ENCODE measurements at regions not wholly inside any gene's neighbourhood (a gene's known extent, or its start where the extent isn't known, plus 50 kb on each side); places are given as distances from the start of the nearest gene placed in this dataset.

DNA sequence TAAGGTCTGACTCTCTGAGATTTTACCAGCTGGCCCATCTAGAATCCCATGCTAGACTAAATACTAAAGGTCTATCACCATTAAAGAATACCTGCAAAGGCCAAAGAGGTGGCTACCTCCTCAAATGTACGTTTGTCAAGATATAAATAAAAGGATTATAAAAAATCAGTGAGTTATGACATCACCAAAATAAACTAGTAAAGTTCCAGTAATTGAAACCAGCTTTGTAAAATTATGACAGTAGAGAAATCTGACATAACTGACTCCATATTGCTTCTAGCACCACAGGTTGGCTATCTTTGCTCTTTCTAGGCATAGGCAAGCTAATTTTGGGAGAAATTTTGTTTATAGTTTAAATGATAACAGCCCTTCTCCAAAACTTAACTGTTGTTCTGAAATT lies 536.3 kb downstream of the TFAP2A start:
- Histone ChIP-seq H3K4me1 (ENCODE audit: control insufficient read depth in 4 of 4, insufficient read depth in 4 of 4, low read length in 3 of 4) (no peaks in the 10 kb centered on the region), H3K36me3 (ENCODE audit: control insufficient read depth in 4 of 4, insufficient read depth in 3 of 4, low read depth in 1 of 4, low read length in 3 of 4) (no peaks in the 10 kb centered on the region), H3K9me3 (ENCODE audit: control insufficient read depth in 4 of 4, low read length in 3 of 4) (peaks cover 0 to 4% (median under 1%) of the 10 kb centered on the region in 4 donors), H3K9ac (ENCODE audit: low read depth in 1 of 2, low read length in 2 of 2) (no peak overlapping the region), H3K4me3 (ENCODE audit: low read depth in 1 of 3, low read length in 3 of 3) (no peak overlapping the region), H3K27me3 (ENCODE audit: control insufficient read depth in 4 of 4, insufficient read depth in 4 of 4, low read length in 3 of 4) (no peaks in the 10 kb centered on the region), H3K27ac (ENCODE audit: low read depth in 1 of 2, low read length in 2 of 2) (no peak overlapping the region)
- WGBS: 48% methylated on average over 1 of the region's 1 CpG
- no peak for DNase-seq (ENCODE audit: low spot score)
- TF ChIP-seq, protein P1, sequence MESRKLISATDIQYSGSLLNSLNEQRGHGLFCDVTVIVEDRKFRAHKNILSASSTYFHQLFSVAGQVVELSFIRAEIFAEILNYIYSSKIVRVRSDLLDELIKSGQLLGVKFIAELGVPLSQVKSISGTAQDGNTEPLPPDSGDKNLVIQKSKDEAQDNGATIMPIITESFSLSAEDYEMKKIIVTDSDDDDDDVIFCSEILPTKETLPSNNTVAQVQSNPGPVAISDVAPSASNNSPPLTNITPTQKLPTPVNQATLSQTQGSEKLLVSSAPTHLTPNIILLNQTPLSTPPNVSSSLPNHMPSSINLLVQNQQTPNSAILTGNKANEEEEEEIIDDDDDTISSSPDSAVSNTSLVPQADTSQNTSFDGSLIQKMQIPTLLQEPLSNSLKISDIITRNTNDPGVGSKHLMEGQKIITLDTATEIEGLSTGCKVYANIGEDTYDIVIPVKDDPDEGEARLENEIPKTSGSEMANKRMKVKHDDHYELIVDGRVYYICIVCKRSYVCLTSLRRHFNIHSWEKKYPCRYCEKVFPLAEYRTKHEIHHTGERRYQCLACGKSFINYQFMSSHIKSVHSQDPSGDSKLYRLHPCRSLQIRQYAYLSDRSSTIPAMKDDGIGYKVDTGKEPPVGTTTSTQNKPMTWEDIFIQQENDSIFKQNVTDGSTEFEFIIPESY (IDR thresholded peaks at IDR 0.05): no peak
- no peak for TF ChIP-seq YY1 (IDR thresholded peaks at IDR 0.05)
- no peak for TF ChIP-seq NR2F2 (IDR thresholded peaks at IDR 0.05)

GRCh38 chr6:9875605-9876353 lies 539.1 kb downstream of the TFAP2A start:
- no peak overlapping the region for H3K4me3 ChIP-seq (ENCODE audit: low read depth in 1 of 3, low read length in 3 of 3)
- no peak overlapping the region for H3K9ac ChIP-seq (ENCODE audit: low read depth in 1 of 2, low read length in 2 of 2)
- 57% methylated on average over 4 of the region's 4 CpGs for WGBS
- H3K27ac ChIP-seq (ENCODE audit: low read depth in 1 of 2, low read length in 2 of 2): no peak overlapping the region
- H3K36me3 ChIP-seq (ENCODE audit: control insufficient read depth in 4 of 4, insufficient read depth in 3 of 4, low read depth in 1 of 4, low read length in 3 of 4): no peaks in the 10 kb centered on the region
- no peaks in the 10 kb centered on the region for H3K27me3 ChIP-seq (ENCODE audit: control insufficient read depth in 4 of 4, insufficient read depth in 4 of 4, low read length in 3 of 4)
- no peak for DNase-seq (ENCODE audit: low spot score)
- H3K9me3 ChIP-seq (ENCODE audit: control insufficient read depth in 4 of 4, low read length in 3 of 4): peaks cover 0 to 4% (median 0%) of the 10 kb centered on the region in 4 donors
- no peaks in the 10 kb centered on the region for H3K4me1 ChIP-seq (ENCODE audit: control insufficient read depth in 4 of 4, insufficient read depth in 4 of 4, low read length in 3 of 4)
- TF ChIP-seq RXRA (IDR thresholded peaks at IDR 0.05): no peak
- TF ChIP-seq JUND (IDR thresholded peaks at IDR 0.05): no peak
- no peak for TF ChIP-seq TAF1 (conservative IDR thresholded peaks at IDR 0.05)
- TF ChIP-seq, protein P2, sequence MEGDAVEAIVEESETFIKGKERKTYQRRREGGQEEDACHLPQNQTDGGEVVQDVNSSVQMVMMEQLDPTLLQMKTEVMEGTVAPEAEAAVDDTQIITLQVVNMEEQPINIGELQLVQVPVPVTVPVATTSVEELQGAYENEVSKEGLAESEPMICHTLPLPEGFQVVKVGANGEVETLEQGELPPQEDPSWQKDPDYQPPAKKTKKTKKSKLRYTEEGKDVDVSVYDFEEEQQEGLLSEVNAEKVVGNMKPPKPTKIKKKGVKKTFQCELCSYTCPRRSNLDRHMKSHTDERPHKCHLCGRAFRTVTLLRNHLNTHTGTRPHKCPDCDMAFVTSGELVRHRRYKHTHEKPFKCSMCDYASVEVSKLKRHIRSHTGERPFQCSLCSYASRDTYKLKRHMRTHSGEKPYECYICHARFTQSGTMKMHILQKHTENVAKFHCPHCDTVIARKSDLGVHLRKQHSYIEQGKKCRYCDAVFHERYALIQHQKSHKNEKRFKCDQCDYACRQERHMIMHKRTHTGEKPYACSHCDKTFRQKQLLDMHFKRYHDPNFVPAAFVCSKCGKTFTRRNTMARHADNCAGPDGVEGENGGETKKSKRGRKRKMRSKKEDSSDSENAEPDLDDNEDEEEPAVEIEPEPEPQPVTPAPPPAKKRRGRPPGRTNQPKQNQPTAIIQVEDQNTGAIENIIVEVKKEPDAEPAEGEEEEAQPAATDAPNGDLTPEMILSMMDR (IDR thresholded peaks at IDR 0.05; ENCODE audit: low read depth, low read length, missing input control): no peak
- TF ChIP-seq EGR1 (IDR thresholded peaks at IDR 0.05; ENCODE audit: low read depth in 2 of 2): no peak
- no peak for TF ChIP-seq SP1 (IDR thresholded peaks at IDR 0.05)
- no peak for TF ChIP-seq HNF4A (conservative IDR thresholded peaks at IDR 0.05)
- TF ChIP-seq YY1 (IDR thresholded peaks at IDR 0.05): no peak
- no peak for TF ChIP-seq MAX (IDR thresholded peaks at IDR 0.05)
- TF ChIP-seq FOXA1 (IDR thresholded peaks at IDR 0.05): no peak
- TF ChIP-seq HNF4G (IDR thresholded peaks at IDR 0.05): no peak
- TF ChIP-seq FOXA2 (IDR thresholded peaks at IDR 0.05): no peak
- no peak for TF ChIP-seq GABPA (IDR thresholded peaks at IDR 0.05 in 1 of 2, conservative IDR thresholded peaks at IDR 0.05 in 1 of 2)
- TF ChIP-seq NR2F2 (IDR thresholded peaks at IDR 0.05): no peak
- TF ChIP-seq, protein P1 (IDR thresholded peaks at IDR 0.05): no peak
- no peak for TF ChIP-seq REST (IDR thresholded peaks at IDR 0.05)
- no peak for TF ChIP-seq RAD21 (IDR thresholded peaks at IDR 0.05)
- TF ChIP-seq, protein P3, sequence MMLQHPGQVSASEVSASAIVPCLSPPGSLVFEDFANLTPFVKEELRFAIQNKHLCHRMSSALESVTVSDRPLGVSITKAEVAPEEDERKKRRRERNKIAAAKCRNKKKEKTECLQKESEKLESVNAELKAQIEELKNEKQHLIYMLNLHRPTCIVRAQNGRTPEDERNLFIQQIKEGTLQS (IDR thresholded peaks at IDR 0.05): no peak

Data from liver (tissue), 8 donors.